Activated naive CD8-positive, alpha-beta T cell treated with anti-CD3 and anti-CD28 coated beads, Interleukin-2, amount 50 U/mL, for 16 hours (primary cell): ENCODE measurements at regions not wholly inside any gene's neighbourhood (a gene's known extent, or its start where the extent isn't known, plus 50 kb on each side); places are given as distances from the start of the nearest gene placed in this dataset.
"Not testable (repeated sequence)": the region's sequence is repeated elsewhere in the genome, so short reads cannot be mapped to it uniquely, and the experiment has no call there.

ENCODE experiments used
- DNase-seq: peaks from one replicate; pipeline ENCODE4 v3.0.0-alpha.2; 2020; ENCODE audit warnings: low read depth, low spot score

- DNase-seq, result no peak
These were observed 136.7 kb upstream of the ZNF746 start for GRCh38 chr7:149633976-149634945.

GRCh38 chr7:149628361-149629149 is 130.9 kb upstream of the ZNF746 start:
- not testable (repeated sequence) for DNase-seq

DNA sequence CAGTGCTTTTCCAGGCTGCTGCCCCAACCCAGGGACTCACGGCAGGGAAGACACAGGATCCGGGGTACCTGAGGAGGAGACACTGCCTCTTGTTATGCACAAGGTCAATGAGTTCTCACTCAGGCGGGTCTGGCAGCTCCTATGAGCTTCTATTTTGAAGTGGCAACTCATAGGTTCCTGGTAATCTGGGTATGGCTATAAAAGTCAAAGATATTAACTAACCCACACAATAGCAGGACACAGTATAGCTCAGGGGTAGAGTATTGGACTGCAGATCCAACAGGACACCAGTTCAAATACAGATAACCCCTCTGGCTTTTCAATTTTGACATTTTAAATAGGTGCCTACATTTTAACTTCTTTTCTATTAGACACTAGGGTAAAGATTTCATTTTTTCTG is 130.3 kb upstream of the ZNF746 start:
- no peak for DNase-seq

DNA sequence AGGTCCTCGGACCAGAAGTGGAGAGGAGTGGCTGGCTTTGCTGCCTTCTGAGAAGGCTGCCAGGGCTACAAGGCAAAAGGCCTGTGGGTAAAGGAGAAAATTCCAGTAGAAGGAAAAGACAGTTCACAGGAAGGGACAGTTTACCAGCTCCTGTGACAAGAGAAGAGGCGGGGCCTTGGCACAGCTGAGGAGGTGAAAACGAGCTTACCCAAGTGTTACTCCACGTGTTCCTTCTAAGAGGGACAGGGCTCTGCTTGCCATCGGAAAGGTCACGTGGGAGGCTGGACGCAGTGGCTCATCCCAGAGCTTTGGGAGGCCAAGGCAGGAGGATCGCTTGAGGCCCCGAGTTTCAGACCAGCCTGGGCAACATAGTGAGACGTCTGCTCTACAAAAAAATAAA is 129.4 kb upstream of the ZNF746 start:
- no peak for DNase-seq

- DNase-seq, result no peak
These were observed 128.4 kb upstream of the ZNF746 start for GRCh38 chr7:149625947-149626392.

- DNase-seq, result peak; percentile 18
These were observed 127.8 kb upstream of the ZNF746 start for GRCh38 chr7:149625340-149625946.

DNA sequence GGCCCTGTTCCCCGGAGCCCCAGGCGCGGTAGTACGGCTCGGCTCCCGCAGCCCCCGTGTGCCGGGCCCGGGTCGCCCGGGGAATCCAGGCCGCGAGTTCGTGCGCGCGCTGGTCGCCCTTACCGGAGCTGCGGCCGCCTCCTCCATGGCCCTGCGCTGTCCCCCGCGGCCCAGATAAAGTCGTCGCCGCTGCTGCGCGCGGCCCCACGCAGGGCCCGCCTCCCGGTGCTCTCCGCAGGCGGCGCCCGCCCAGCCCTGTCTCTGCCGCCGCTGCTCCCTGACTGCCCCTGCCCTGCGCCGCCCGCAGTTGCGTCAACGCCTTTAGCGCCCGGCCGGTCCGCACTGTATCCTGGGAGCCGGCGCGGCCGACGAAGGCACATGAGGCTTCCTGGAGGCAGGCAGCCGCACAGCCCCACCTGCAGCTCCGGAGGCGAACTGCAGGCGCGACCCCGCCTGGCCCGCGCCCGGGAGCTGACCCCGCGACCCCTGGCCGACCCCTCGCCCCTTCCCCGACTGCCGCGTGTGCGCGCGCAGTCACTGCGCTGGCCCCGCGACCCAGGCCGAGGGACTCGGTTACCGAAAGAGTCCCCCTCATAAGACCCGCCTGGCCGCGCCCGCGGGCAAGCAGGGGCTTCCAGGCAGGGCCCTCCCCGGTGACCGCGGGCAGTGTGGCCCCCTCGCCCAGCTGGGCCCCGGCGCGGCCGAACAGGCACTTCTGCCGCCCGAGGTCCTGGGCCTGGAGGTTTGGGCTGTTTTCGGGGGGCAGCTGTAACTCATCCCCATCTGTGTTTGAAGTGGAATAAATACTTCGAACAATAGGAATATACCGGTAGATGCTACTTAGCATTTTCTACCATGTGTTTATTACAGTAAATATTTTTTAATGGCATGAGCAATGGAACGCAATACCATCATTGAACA is 127.1 kb upstream of the ZNF746 start:
- DNase-seq, result peak; percentile 74

DNA sequence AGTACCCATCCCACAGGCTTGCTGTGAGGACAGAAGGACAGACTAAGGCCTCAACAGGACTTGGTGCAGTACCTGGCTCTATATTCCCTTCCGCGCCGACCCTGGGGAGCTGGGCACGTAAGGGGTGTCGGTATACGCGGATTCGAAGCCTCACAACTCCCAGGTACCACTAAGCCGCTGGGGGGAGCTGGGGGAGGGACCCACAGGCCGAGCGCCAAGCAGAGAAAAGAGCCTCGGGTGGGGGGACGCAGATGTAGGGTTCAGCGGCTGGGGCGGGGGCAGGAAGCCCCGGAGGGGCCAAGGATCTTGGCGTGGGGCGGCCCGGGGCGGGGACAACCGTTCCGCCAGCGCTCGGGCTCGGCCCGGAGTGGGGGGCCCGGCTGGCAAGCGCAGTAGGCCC is 126.4 kb upstream of the ZNF746 start:
- DNase-seq, result peak; percentile 13

- DNase-seq, result not testable (repeated sequence)
These were observed 125.8 kb upstream of the ZNF746 start for GRCh38 chr7:149623262-149623997.

GRCh38 chr7:149622444-149623210 is 125.0 kb upstream of the ZNF746 start:
- DNase-seq, result no peak

DNA sequence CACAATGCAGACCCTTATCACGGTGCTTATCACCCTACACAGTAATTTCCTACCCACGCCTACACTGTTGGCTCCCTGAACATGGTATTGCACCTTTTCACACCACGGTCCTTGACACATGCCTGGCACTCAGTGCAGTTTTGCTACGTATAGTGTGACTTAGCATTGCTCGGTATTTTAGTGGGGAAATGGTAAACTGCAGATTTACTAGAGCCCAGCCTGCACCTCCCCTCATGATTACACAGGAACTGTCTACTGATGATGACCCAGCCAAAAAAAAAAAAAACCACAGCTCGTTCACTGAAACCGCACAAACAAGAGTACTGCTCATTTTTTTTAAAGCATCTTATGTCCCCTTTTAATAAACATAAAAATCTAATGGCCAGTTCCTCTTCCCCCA is 124.2 kb upstream of the ZNF746 start:
- no peak for DNase-seq

- no peak for DNase-seq
These were observed 123.4 kb upstream of the ZNF746 start for GRCh38 chr7:149620961-149621360.

GRCh38 chr7:149616898-149617297 is 119.3 kb upstream of the ZNF746 start:
- DNase-seq, result no peak

GRCh38 chr7:149615690-149616270 is 118.2 kb upstream of the ZNF746 start:
- no peak for DNase-seq

DNA sequence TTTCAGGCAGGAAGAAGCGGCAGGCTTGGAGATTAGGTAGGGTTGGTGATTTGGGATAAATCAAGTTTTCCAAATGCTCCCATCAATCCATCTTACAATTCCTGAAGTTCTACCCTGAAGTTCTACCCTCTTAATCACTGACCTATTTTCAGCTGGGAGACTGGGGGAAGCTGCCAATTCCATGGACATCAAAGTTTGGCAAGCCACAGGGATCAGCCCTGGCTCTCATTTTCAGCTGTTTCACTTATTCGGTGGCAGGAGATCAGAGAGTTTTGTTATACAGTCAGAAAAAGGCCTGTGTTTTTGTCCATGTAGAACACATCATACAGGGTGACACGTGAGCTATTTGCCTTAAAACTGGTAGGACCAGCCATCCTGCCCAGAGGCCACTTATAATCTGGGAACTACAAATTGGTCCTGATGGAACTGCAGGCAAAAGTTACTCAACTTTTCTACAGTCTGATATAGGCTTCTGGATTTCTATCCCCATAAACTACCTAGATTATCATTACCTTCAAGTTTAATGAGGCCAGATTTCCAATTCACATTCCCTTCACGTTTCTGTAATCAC is 112.9 kb upstream of the ZNF746 start:
- no peak for DNase-seq

DNA sequence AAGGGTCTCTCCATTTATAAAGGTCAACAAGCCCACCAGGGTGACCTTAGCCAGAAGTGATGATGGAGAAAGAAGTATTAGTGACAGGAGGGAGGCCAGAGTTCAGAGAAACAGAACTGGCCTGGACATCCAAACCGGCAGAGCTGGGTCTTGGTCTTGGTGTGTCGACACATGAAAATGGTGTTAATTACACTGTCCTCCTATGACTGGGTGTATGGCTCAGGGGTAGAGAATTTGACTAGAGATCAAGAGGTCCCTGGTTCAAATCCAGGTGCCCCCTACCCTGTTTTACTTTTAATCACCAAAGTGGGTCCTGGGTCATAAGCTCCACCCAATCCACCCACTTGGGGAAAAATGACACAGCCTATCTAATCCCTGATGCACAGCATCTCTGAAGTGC is 110.6 kb upstream of the ZNF746 start:
- DNase-seq, result no peak

DNA sequence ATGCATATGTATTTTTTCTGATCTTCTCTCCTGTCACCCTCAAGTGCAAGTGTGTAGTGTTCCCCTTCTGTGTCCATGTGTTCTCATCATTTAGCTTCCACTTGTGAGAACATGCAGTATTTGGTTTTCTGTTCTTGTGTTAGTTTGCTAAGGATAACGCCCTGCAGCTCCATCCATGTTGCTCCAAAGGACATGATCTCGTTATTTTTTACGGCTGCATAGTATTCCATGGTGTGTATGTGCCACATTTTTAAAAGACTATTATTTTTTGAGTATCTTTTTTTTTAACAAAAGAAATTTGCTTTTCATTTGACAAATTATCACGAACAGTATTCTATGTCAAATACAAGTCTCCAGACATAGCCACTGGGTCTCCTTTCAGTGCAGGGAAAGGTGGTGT is 110.1 kb upstream of the ZNF746 start:
- DNase-seq, result no peak

GRCh38 chr7:149606826-149607225 is 109.2 kb upstream of the ZNF746 start:
- no peak for DNase-seq

DNA sequence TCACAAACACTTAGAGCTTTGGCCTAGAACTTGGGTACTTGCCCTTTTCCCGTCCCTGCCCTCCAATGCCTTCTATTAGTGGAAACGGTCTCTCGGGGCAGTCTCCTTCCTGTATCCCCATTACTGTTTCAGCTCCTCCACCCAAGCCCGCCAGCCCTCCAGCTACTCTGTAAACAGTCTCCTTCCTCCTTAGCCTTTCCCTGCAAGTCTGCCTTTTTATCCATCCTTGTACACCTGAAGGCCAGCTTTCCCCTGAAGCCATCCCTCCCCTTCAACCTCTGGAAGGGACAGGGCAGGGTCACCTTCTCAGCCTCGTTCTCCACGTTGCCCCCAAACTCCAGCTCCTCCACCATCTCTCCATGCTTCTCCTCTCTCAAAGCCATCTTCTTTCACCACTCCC is 108.1 kb upstream of the ZNF746 start:
- no peak for DNase-seq
